SU-DHL-6 (cell line): ENCODE measurements at regions not wholly inside any gene's neighbourhood (a gene's known extent, or its start where the extent isn't known, plus 50 kb on each side); places are given as distances from the start of the nearest gene placed in this dataset.

Source experiments
- CTCF ChIP-seq: fragments of 200-600 bp; sonication (generic); IDR thresholded peaks from one replicate; pipeline ENCODE4 v1.5.1; 2017; ENCODE audit warnings: antibody characterized with exemption, mild to moderate bottlenecking, low read length, moderate library complexity; ENCODE audit not compliant: insufficient read depth, poor library complexity, severe bottlenecking
- EZH2phosphoT487 ChIP-seq: fragments of 200-600 bp; sonication (generic), shearing (Covaris generic); conservative IDR thresholded peaks from 2 replicates; pipeline ENCODE4 v1.6.1; 2018; ENCODE audit warnings: mild to moderate bottlenecking, antibody characterized with exemption, low read length, moderate library complexity, mixed read lengths

- TF ChIP-seq CTCF (no peak), EZH2phosphoT487 (no peak)
These were observed 109.7 kb downstream of the PHETA1 start for GRCh38 chr12:111259231-111259630.
